Stimulated activated CD8-positive, alpha-beta memory T cell treated with anti-CD3 and anti-CD28 coated beads, Interleukin-7, amount 100 ng/mL, for 1 hour (primary cell): ENCODE measurements at regions not wholly inside any gene's neighbourhood (a gene's known extent, or its start where the extent isn't known, plus 50 kb on each side); places are given as distances from the start of the nearest gene placed in this dataset.
"Not testable (repeated sequence)": the region's sequence is repeated elsewhere in the genome, so short reads cannot be mapped to it uniquely, and the experiment has no call there.

Source experiments
- DNase-seq, 2 donors: peaks; one replicate each; pipeline ENCODE4 v3.0.0-alpha.2; 2020; ENCODE audit warnings: low read depth in 2 of 2

- no peak for DNase-seq
Observed at GRCh38 chr12:60494244-60494643, 898.4 kb downstream of the SLC16A7 start.

GRCh38 chr12:60498656-60499055 is 902.8 kb downstream of the SLC16A7 start:
- no peak for DNase-seq

GRCh38 chr12:60501124-60501729 is 905.4 kb downstream of the SLC16A7 start:
- DNase-seq = no peak

- no peak for DNase-seq
Observed at GRCh38 chr12:60522684-60523400, 927.0 kb downstream of the SLC16A7 start.

- DNase-seq = no peak
Observed at GRCh38 chr12:60529261-60529660, 933.4 kb downstream of the SLC16A7 start.

- no peak for DNase-seq
Observed at GRCh38 chr12:60529723-60530122, 933.9 kb downstream of the SLC16A7 start.

- DNase-seq = no peak
Observed at GRCh38 chr12:60535363-60535762, 939.5 kb downstream of the SLC16A7 start.

GRCh38 chr12:60539592-60539991 is 943.8 kb downstream of the SLC16A7 start:
- DNase-seq = no peak

- DNase-seq = no peak
Observed at GRCh38 chr12:60568914-60569313, 973.1 kb downstream of the SLC16A7 start.

- no peak for DNase-seq
Observed at GRCh38 chr12:60577607-60578006, 981.8 kb downstream of the SLC16A7 start.

GRCh38 chr12:60587664-60588063 is 991.8 kb downstream of the SLC16A7 start:
- DNase-seq = not testable (repeated sequence)

GRCh38 chr12:60594035-60594711 is 998.3 kb downstream of the SLC16A7 start:
- no peak for DNase-seq

- DNase-seq = no peak
Observed at GRCh38 chr12:60602601-60603000, 1006.8 kb downstream of the SLC16A7 start.

GRCh38 chr12:60603475-60603874 is 1007.6 kb downstream of the SLC16A7 start:
- DNase-seq = not testable (repeated sequence)

GRCh38 chr12:60616400-60616799 is 1020.6 kb downstream of the SLC16A7 start:
- DNase-seq = no peak

- no peak for DNase-seq
Observed at GRCh38 chr12:60630796-60631195, 1035.0 kb downstream of the SLC16A7 start.

- DNase-seq = no peak
Observed at GRCh38 chr12:60644076-60644475, 1048.2 kb downstream of the SLC16A7 start.

- DNase-seq = no peak
Observed at GRCh38 chr12:60666895-60667294, 1071.1 kb downstream of the SLC16A7 start.

- no peak for DNase-seq
Observed at GRCh38 chr12:60672949-60673348, 1077.1 kb downstream of the SLC16A7 start.

GRCh38 chr12:60684988-60685655 is 1089.3 kb downstream of the SLC16A7 start:
- DNase-seq = no peak

- DNase-seq = no peak
Observed at GRCh38 chr12:60689137-60689536, 1093.3 kb downstream of the SLC16A7 start.

GRCh38 chr12:60693019-60693626 is 1097.3 kb downstream of the SLC16A7 start:
- DNase-seq = no peak
